Astrocyte of the cerebellum (primary cell): ENCODE measurements at regions not wholly inside any gene's neighbourhood (a gene's known extent, or its start where the extent isn't known, plus 50 kb on each side); places are given as distances from the start of the nearest gene placed in this dataset.
"Not testable (repeated sequence)": the region's sequence is repeated elsewhere in the genome, so short reads cannot be mapped to it uniquely, and the experiment has no call there.

Experiments
- DNase-seq: peaks from one replicate; pipeline ENCODE4 v3.0.0-alpha.2; 2011; ENCODE audit warnings: low read depth
- H3K4me3 ChIP-seq: 2 replicates; pipeline ENCODE4 v1.5.1; 2011; ENCODE audit warnings: mild to moderate bottlenecking, low read depth, low read length, moderate library complexity
- in situ Hi-C: cut with HindIII; loops from 2 replicates; pipeline ENCODE4 v1.10.0; 2017; ENCODE audit warnings: low sequenced_read_pairs
- TF ChIP-seq, protein P1 (sequence below): IDR thresholded peaks from 2 replicates; pipeline ENCODE4 v1.5.1; 2012; ENCODE audit warnings: low read length, low read depth, moderate library complexity, mild to moderate bottlenecking; ENCODE audit errors: missing control alignments

DNA sequence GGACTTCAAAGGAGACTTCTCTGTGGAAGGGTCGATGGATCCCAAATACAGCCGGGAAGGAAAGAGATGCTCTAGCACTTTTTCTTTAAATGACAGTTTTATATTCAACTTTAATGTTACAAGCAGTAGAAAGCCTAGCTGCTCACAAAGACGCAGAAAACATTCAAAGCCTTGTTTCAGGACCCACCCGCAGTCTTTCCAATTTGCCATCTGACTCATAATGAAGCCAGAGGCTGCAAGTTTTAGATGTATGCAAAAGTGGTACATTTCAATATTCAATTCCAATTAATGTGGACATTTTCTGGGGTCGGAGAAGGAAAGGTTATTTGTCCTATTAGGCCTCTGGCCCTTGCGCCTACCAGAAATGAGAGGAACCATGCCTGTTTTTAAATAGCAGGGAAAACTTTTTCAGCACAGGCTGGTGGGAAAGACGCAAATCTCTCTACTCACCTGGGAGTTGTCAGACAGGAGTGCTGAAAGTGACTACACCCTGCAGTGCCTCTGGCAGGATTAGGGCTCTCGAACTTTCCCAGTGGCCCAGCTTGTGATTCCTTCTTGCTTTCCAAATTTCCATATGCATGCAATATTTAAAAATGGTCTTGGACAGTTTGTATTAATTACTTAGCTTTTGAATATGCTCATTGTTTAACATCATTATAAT lies 117.4 kb upstream of the MBNL1 start:
- in situ Hi-C loops: no loop called here
- DNase-seq: no peak
- H3K4me3 ChIP-seq: no peak overlapping the region
- TF ChIP-seq, protein P1, sequence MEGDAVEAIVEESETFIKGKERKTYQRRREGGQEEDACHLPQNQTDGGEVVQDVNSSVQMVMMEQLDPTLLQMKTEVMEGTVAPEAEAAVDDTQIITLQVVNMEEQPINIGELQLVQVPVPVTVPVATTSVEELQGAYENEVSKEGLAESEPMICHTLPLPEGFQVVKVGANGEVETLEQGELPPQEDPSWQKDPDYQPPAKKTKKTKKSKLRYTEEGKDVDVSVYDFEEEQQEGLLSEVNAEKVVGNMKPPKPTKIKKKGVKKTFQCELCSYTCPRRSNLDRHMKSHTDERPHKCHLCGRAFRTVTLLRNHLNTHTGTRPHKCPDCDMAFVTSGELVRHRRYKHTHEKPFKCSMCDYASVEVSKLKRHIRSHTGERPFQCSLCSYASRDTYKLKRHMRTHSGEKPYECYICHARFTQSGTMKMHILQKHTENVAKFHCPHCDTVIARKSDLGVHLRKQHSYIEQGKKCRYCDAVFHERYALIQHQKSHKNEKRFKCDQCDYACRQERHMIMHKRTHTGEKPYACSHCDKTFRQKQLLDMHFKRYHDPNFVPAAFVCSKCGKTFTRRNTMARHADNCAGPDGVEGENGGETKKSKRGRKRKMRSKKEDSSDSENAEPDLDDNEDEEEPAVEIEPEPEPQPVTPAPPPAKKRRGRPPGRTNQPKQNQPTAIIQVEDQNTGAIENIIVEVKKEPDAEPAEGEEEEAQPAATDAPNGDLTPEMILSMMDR: no peak

DNA sequence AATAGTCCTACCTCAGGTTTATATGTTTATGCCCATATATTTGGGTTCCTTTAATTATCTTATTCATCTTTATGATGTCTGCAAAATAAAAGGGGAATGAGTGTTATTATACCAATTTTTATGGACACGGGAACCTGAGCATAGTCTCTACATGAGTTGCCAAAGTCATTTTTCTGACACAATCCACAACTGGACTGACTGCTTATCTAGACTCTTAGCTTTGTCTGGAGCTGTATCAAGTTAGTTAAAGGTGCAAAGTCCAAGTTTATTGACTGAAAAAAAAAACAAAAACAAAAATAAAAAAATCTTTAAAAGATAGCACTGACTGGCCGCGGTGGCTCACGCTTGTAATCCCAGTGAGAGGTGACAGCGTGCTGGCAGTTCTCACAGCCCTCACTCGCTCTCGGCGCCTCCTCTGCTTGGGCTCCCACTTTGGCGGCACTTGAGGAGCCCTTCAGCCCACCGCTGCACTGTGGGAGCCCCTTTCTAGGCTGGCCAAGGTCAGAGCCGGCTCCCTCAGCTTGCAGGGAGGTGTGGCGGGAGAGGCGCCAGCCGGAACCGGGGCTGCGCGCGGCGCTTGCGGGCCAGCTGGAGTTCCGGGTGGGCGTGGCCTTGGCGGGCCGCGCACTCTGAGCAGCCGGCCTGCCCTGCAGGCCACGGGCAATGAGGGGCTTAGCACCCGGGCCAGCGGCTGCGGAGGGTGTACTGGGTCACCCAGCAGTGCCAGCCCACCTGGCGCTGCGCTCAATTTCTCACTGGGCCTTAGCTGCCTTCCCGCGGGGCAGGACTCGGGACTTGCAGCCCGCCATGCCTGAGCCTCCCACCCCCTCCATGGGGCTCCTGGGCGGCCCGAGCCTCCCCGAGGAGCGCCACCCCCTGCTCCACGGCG lies 116.6 kb upstream of the MBNL1 start:
- in situ Hi-C loops, H3K4me3 ChIP-seq: not testable (repeated sequence)

DNA sequence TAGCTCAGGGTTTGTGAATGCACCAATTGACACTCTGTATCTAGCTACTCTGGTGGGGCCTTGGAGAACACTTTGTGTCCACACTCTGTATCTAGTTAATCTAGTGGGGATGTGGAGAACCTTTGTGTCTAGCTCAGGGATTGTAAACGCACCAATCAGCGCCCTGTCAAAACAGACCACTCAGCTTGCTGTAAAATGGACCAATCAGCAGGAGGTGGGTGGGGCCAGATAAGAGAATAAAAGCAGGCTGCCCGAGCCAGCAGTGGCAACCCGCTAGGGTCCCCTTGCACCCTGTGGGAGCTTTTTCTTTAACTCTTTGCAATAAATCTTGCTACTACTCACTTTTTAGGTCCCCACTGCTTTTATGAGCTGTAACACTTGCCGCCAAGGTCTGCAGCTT lies 115.6 kb upstream of the MBNL1 start:
- in situ Hi-C loops, DNase-seq, H3K4me3 ChIP-seq: not testable (repeated sequence)

More for the DNA sequence above, 116.6 kb upstream of the MBNL1 start:
- DNase-seq: not testable (repeated sequence)

DNA sequence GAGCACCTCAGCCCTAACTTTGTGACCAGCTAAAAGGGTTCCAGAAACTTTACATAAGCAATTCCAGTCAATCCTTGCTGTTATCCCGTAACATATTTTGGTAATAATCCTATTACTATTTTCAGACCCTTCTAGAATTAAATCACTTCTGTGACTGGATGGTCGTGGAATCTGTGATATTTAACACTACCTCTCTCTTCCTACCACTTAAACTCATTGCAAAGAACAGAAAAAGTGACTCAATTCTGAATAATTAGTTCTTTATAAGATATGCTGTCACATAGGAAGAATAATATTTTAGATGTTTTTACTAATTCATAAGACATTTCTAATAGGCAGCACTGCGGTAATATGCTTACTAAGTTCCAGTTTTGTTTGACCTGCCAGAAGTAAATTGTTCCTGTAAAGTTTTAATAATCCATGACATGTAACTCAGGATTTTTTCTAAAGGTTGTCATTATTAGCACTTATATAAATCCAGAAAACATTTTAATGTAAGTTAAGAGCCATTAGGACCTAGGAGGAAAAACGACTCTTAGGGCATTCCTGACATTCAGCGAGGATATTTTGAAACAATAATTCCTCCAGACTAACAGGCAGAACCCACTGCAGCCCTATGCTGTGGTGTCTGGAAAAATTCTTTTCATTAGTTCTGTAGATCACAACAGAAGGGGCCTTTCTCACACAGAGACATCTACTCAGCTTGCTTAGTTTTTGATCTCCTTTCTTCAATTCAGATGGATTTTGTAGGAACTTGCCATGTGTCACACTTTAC lies 113.3 kb upstream of the MBNL1 start:
- TF ChIP-seq, protein P1: no peak
- in situ Hi-C loops: no loop called here
- no peak for DNase-seq
- H3K4me3 ChIP-seq: no peak overlapping the region

DNA sequence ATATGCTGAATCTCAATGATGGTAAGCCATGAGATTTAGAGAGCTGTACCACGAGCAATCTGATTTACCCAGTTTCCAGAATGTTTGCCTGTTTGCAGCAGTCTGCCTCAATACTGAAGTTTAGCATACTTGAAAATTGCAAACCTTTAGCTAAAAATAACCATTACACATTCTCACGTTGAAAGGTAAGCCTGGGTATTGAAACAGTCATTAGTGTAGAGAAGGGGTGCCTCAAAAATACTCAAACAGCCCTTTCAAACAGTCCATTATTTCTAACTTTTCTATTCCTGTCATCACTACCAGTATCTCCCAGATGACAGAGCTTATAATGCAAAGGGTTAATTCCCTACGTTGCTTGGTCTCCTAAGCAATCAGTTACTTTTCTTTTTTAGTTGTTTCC lies 111.8 kb upstream of the MBNL1 start:
- in situ Hi-C loops: no loop called here
- DNase-seq: no peak
- TF ChIP-seq, protein P1: no peak
- no peak overlapping the region for H3K4me3 ChIP-seq

DNA sequence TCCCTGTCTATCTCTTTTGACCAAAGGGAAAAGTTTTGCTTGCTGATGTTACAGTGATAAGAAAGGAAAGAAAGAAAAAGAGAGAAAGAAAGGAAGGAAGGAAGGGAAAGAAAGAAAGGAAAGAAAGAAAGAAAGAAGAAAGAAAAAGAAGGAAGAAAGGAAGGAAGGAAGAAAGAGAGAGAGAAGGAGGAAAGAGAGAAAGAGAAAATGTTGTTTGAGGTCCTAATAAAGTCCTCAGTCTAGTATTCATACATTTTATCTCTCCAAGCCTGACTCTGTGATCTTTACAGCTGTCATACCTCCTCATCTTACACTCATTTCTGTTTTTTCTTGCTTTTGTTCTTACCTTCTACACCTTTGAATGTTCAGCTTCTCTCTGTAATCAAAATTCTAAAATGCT lies 111.4 kb upstream of the MBNL1 start:
- no peak overlapping the region for H3K4me3 ChIP-seq
- TF ChIP-seq, protein P1: no peak
- in situ Hi-C loops: no loop called here

DNA sequence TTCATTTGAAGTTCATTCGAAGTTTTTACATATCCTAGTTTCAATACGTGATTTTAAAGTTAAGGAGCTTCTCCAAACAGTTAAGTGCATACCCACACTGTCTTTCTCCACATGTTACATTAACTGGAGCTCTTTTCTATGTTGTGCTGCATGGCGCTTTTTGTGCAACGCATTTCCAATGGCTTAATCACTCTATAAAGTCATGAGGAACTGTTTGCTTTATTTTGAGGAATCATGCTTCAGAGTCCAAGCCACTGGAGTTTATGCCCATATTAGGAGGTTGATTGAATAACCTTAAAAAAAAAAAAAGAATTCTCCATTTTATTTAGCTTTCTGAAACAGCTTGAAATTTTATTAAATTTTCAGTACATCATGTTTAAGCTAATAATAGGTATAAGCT lies 109.4 kb upstream of the MBNL1 start:
- no peak overlapping the region for H3K4me3 ChIP-seq
- in situ Hi-C loops: no loop called here
- TF ChIP-seq, protein P1: no peak
- DNase-seq: peak; percentile 35

More for the DNA sequence above, 111.4 kb upstream of the MBNL1 start:
- no peak for DNase-seq
